ENCODE measurements at regions not wholly inside any gene's neighbourhood (a gene's known extent, or its start where the extent isn't known, plus 50 kb on each side); places are given as distances from the start of the nearest gene placed in this dataset.

DNA sequence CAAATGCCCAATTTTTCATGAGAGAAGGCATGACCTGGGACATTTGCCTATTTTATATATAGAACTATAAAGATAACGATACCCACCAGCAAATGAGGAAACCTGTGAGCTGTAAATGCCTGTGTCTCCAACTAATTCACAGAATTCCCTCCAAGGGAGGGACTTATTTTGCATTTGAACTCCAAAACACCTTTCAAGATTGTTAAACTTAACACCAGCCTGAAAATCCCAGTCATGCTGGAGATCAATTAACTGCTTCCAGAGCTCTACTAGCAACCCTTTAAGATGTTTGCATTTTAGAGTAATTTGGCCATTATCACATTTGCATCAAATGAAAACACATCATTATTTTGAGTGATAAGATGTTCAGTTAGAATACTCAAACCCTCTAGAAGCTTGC lies 68.1 kb upstream of the KLHL14 start:
- H3K27me3 ChIP-seq (ENCODE audit: insufficient read depth, insufficient read length) = no peaks in the 10 kb centered on the region
- H3K4me1 ChIP-seq (ENCODE audit: insufficient read depth, insufficient read length) = no peaks in the 10 kb centered on the region
- H3K9me3 ChIP-seq (ENCODE audit: insufficient read depth, low read length) = peaks cover 6% of the 10 kb centered on the region; the same call in 1 of the 2 replicates
- no peak for DNase-seq (ENCODE audit: low read depth, low spot score)
- H3K36me3 ChIP-seq (ENCODE audit: insufficient read depth, insufficient read length, low read length) = no peaks in the 10 kb centered on the region
- H3K4me3 ChIP-seq (ENCODE audit: insufficient read length, low read depth) = no peak overlapping the region
- no peak overlapping the region for H3K9ac ChIP-seq (ENCODE audit: insufficient read length, low read depth)
- TF ChIP-seq YY1 (IDR thresholded peaks at IDR 0.05; ENCODE audit: insufficient read depth, insufficient read length) = no peak
- no peak for TF ChIP-seq ZNF274 (IDR thresholded peaks at IDR 0.05; ENCODE audit: low read depth, low read length)
- no peak for TF ChIP-seq SUZ12 (IDR thresholded peaks at IDR 0.05; ENCODE audit: extremely low read depth, insufficient read depth, insufficient read length)

GRCh38 chr18:32835951-32836350 lies 63.1 kb upstream of the KLHL14 start:
- Histone ChIP-seq H3K9ac (ENCODE audit: insufficient read length, low read depth) (no peak overlapping the region), H3K4me3 (ENCODE audit: insufficient read length, low read depth) (no peak overlapping the region), H3K9me3 (ENCODE audit: insufficient read depth, low read length) (no peaks in the 10 kb centered on the region), H3K4me1 (ENCODE audit: insufficient read depth, insufficient read length) (no peaks in the 10 kb centered on the region), H3K36me3 (ENCODE audit: insufficient read depth, insufficient read length, low read length) (no peaks in the 10 kb centered on the region), H3K27me3 (ENCODE audit: insufficient read depth, insufficient read length) (no peaks in the 10 kb centered on the region)
- DNase-seq (ENCODE audit: low read depth, low spot score) = no peak
- no peak for TF ChIP-seq YY1 (IDR thresholded peaks at IDR 0.05; ENCODE audit: insufficient read depth, insufficient read length)
- no peak for TF ChIP-seq SUZ12 (IDR thresholded peaks at IDR 0.05; ENCODE audit: extremely low read depth, insufficient read depth, insufficient read length)
- TF ChIP-seq ZNF274 (IDR thresholded peaks at IDR 0.05; ENCODE audit: low read depth, low read length) = no peak

DNA sequence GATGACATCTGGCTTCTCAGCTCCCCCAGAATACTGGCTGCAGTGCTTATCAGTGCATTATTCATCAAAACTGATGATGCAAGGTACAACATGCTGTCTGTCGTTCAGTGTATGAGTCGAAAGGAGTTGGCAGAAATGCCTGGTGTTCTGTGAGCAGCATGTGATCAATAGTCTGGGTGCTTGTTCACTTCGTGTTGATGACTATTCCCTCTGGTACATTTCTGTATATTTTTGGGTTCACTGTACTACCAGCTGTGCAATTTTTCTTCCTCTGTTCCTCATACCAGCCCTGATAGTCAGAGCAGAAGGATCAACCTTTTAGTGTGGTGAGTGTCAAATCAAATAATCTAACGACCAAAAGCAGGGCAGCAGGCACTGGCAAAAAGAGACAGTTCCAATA lies 59.0 kb upstream of the KLHL14 start:
- no peak for DNase-seq (ENCODE audit: low read depth, low spot score)
- H3K4me1 ChIP-seq (ENCODE audit: insufficient read depth, insufficient read length) = no peaks in the 10 kb centered on the region
- no peaks in the 10 kb centered on the region for H3K36me3 ChIP-seq (ENCODE audit: insufficient read depth, insufficient read length, low read length)
- H3K9ac ChIP-seq (ENCODE audit: insufficient read length, low read depth) = no peak overlapping the region
- H3K4me3 ChIP-seq (ENCODE audit: insufficient read length, low read depth) = no peak overlapping the region
- no peak for TF ChIP-seq SUZ12 (IDR thresholded peaks at IDR 0.05; ENCODE audit: extremely low read depth, insufficient read depth, insufficient read length)
- no peak for TF ChIP-seq YY1 (IDR thresholded peaks at IDR 0.05; ENCODE audit: insufficient read depth, insufficient read length)
- TF ChIP-seq ZNF274 (IDR thresholded peaks at IDR 0.05; ENCODE audit: low read depth, low read length) = no peak
- H3K27me3 ChIP-seq (ENCODE audit: insufficient read depth, insufficient read length) = no peaks in the 10 kb centered on the region
- H3K9me3 ChIP-seq (ENCODE audit: insufficient read depth, low read length) = no peaks in the 10 kb centered on the region

DNA sequence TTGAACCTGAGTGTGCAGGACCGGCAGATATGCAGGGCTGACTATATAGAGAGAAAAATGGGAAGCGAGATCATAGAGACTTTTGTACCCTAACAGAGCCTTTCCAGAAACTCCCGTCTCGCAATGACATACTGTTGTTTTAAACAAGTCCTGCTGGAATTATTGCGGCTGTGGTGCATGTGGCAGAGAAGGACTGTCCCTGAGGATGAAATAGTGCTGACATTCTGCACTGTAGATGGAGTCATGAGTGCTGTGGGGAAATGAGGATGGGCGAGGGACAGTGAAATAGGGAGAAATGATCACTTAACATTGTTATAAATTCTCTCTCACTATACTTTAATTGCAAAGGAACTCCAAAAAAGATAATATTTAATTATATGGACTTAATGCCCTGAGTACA lies 50.4 kb upstream of the KLHL14 start:
- no peak for DNase-seq (ENCODE audit: low read depth, low spot score)
- TF ChIP-seq ZNF274 (IDR thresholded peaks at IDR 0.05; ENCODE audit: low read depth, low read length) = no peak
- no peak for TF ChIP-seq SUZ12 (IDR thresholded peaks at IDR 0.05; ENCODE audit: extremely low read depth, insufficient read depth, insufficient read length)
- TF ChIP-seq YY1 (IDR thresholded peaks at IDR 0.05; ENCODE audit: insufficient read depth, insufficient read length) = no peak
- H3K9me3 ChIP-seq (ENCODE audit: insufficient read depth, low read length) = no peaks in the 10 kb centered on the region
- no peaks in the 10 kb centered on the region for H3K36me3 ChIP-seq (ENCODE audit: insufficient read depth, insufficient read length, low read length)
- no peaks in the 10 kb centered on the region for H3K27me3 ChIP-seq (ENCODE audit: insufficient read depth, insufficient read length)
- no peak overlapping the region for H3K4me3 ChIP-seq (ENCODE audit: insufficient read length, low read depth)
- H3K9ac ChIP-seq (ENCODE audit: insufficient read length, low read depth) = no peak overlapping the region
- H3K4me1 ChIP-seq (ENCODE audit: insufficient read depth, insufficient read length) = no peaks in the 10 kb centered on the region

All from NT2/D1 (cell line).